ENCODE measurements at regions not wholly inside any gene's neighbourhood (a gene's known extent, or its start where the extent isn't known, plus 50 kb on each side); places are given as distances from the start of the nearest gene placed in this dataset.
A peak's percentile ranks its signal among the peaks of the same experiment; 100 is the strongest.

- peak; percentile 52; the same call in 2 of the 3 replicates for ATAC-seq
- TF ChIP-seq PATZ1 (CRISPR knock-in tag; IDR thresholded peaks at IDR 0.05; ENCODE audit: borderline replicate concordance) (no peak), OSR1 (CRISPR knock-in tag; IDR thresholded peaks at IDR 0.05) (no peak), SNAI2 (CRISPR knock-in tag; IDR thresholded peaks at IDR 0.05) (no peak), CSRNP3 (CRISPR knock-in tag; IDR thresholded peaks at IDR 0.05) (no peak), TSHZ2 (CRISPR knock-in tag; IDR thresholded peaks at IDR 0.05) (no peak), PPARA (CRISPR knock-in tag; IDR thresholded peaks at IDR 0.05; ENCODE audit: borderline replicate concordance) (no peak), CREB5 (CRISPR knock-in tag; IDR thresholded peaks at IDR 0.05; ENCODE audit: low read depth) (no peak), ZNF565 (CRISPR knock-in tag; conservative IDR thresholded peaks at IDR 0.05; ENCODE audit: low read depth) (no peak), ZFP3 (CRISPR knock-in tag; IDR thresholded peaks at IDR 0.05) (no peak), POU6F1 (CRISPR knock-in tag; IDR thresholded peaks at IDR 0.05; ENCODE audit: borderline replicate concordance, low read depth) (no peak), BACH2 (CRISPR knock-in tag; IDR thresholded peaks at IDR 0.05; ENCODE audit: borderline replicate concordance) (no peak), ZNF70 (CRISPR knock-in tag; IDR thresholded peaks at IDR 0.05) (no peak), GLIS3 (CRISPR knock-in tag; IDR thresholded peaks at IDR 0.05) (no peak), CSDC2 (CRISPR knock-in tag; IDR thresholded peaks at IDR 0.05) (no peak), ARNTL (CRISPR knock-in tag; IDR thresholded peaks at IDR 0.05; ENCODE audit: borderline replicate concordance, low read depth) (no peak), ZNF8 (CRISPR knock-in tag; IDR thresholded peaks at IDR 0.05) (no peak)
Measured at GRCh38 chr9:86846656-86847055, 100.7 kb downstream of the GAS1 start.

- no peak for ATAC-seq
- no peak for TF ChIP-seq PPARA (CRISPR knock-in tag; IDR thresholded peaks at IDR 0.05; ENCODE audit: borderline replicate concordance)
- TF ChIP-seq ZNF565 (CRISPR knock-in tag; conservative IDR thresholded peaks at IDR 0.05; ENCODE audit: low read depth), result no peak
- no peak for TF ChIP-seq BACH2 (CRISPR knock-in tag; IDR thresholded peaks at IDR 0.05; ENCODE audit: borderline replicate concordance)
- TF ChIP-seq RARB (CRISPR knock-in tag; IDR thresholded peaks at IDR 0.05), result no peak
- no peak for TF ChIP-seq ZFP30 (CRISPR knock-in tag; IDR thresholded peaks at IDR 0.05)
- no peak for TF ChIP-seq ISL1 (CRISPR knock-in tag; IDR thresholded peaks at IDR 0.05)
- no peak for TF ChIP-seq PATZ1 (CRISPR knock-in tag; IDR thresholded peaks at IDR 0.05; ENCODE audit: borderline replicate concordance)
- TF ChIP-seq ZC3H10 (CRISPR knock-in tag; IDR thresholded peaks at IDR 0.05), result no peak
Measured at GRCh38 chr9:86843206-86843605, 104.1 kb downstream of the GAS1 start.
